Loucy (cell line): ENCODE measurements at regions not wholly inside any gene's neighbourhood (a gene's known extent, or its start where the extent isn't known, plus 50 kb on each side); places are given as distances from the start of the nearest gene placed in this dataset.

Experiments used
- EZH2phosphoT487 ChIP-seq: fragments of 200-600 bp; IDR thresholded peaks from 2 replicates; pipeline ENCODE4 v1.6.1; 2018; ENCODE audit warnings: antibody characterized with exemption, mild to moderate bottlenecking, moderate library complexity, borderline replicate concordance
- TF ChIP-seq, protein P1 (sequence below): fragments of 200-600 bp; sonication (generic); conservative IDR thresholded peaks from 2 replicates; pipeline ENCODE4 v1.5.1; 2014; ENCODE audit warnings: mild to moderate bottlenecking, antibody characterized with exemption, low read length

DNA sequence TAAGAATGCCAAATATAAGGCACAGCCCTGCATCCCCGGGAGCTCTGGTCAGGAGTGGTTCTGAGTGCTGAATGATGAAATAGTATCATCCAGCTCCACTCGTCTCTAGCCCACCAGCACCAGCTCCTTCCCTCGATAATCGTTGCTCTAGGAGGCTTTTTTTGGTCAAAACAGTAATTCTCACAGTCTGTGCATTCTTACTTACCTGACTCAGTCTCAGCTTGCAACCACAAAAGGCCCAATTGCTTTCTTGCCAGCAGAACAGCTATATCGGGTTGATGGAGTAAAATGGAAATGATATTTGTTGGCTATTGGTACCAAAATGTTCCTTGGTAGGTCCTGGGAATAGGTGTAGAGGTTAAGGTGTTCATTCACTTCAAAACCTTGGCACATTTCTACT, 94.8 kb downstream of the BMP4 start:
- TF ChIP-seq, protein P1, sequence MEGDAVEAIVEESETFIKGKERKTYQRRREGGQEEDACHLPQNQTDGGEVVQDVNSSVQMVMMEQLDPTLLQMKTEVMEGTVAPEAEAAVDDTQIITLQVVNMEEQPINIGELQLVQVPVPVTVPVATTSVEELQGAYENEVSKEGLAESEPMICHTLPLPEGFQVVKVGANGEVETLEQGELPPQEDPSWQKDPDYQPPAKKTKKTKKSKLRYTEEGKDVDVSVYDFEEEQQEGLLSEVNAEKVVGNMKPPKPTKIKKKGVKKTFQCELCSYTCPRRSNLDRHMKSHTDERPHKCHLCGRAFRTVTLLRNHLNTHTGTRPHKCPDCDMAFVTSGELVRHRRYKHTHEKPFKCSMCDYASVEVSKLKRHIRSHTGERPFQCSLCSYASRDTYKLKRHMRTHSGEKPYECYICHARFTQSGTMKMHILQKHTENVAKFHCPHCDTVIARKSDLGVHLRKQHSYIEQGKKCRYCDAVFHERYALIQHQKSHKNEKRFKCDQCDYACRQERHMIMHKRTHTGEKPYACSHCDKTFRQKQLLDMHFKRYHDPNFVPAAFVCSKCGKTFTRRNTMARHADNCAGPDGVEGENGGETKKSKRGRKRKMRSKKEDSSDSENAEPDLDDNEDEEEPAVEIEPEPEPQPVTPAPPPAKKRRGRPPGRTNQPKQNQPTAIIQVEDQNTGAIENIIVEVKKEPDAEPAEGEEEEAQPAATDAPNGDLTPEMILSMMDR = no peak
- no peak for TF ChIP-seq EZH2phosphoT487
